Adrenal gland (tissue), 9 donors: ENCODE measurements at regions not wholly inside any gene's neighbourhood (a gene's known extent, or its start where the extent isn't known, plus 50 kb on each side); places are given as distances from the start of the nearest gene placed in this dataset.
A peak's percentile ranks its signal among the peaks of the same experiment; 100 is the strongest.
"Not testable (repeated sequence)": the region's sequence is repeated elsewhere in the genome, so short reads cannot be mapped to it uniquely, and the experiment has no call there.

Experiments
- DNase-seq, 7 donors: peaks; one replicate each; pipeline ENCODE4 v3.0.0-alpha.2; 2019 to 2020
- H3K27ac ChIP-seq, 5 donors: fragments of 200-600 bp; sonication (generic) in 4 of 5; 1 replicate in 3 of 5; 2 replicates in 2 of 5; pipeline versions ENCODE4 v1.5.1 to v1.8.0; 2016 to 2020; ENCODE audit warnings: mild to moderate bottlenecking in 1 of 5
- H3K27me3 ChIP-seq: fragments of 200-600 bp; 2 replicates; pipeline ENCODE4 v1.8.0; 2021
- H3K36me3 ChIP-seq, 2 donors: fragments of 200-600 bp; replicated peaks in 1 of 2; 1 replicate in 1 of 2; 2 replicates in 1 of 2; pipeline versions ENCODE4 v1.5.1 to v1.8.0; 2018 to 2022
- H3K4me1 ChIP-seq, 2 donors: fragments of 200-600 bp; replicated peaks in 1 of 2; 1 replicate in 1 of 2; 2 replicates in 1 of 2; pipeline versions ENCODE4 v1.5.1 to v1.8.0; 2018 to 2021
- H3K4me3 ChIP-seq, 4 donors: fragments of 200-600 bp; sonication (generic) in 3 of 4; one replicate each; pipeline ENCODE4 v1.5.1; 2016 to 2018
- H3K9me3 ChIP-seq, 3 donors: fragments of 200-600 bp; sonication (generic) in 1 of 3; replicated peaks in 1 of 3; 1 replicate in 2 of 3; 2 replicates in 1 of 3; pipeline versions ENCODE4 v1.5.1 to v1.8.0; 2016 to 2021
- WGBS, 4 donors: extraction: QIAGEN DNeasy Blood & Tissue Kit in 2 of 4; methylation state at CpG; one replicate each; pipeline versions ENCODE4 v1.1.5 to v1.1.7; 2013 to 2017; 5-methylcytosine and 5-hydroxymethylcytosine counted together
- intact Hi-C, 2 donors: fragments of 100-400 bp; cut with DNase I; formaldehyde crosslinking; loops; one replicate each; pipeline versions ENCODE4 v1.14.1 to v1.15.0; 2022 to 2023
- TF ChIP-seq, protein P1 (sequence below), 6 experiments: fragments of 450-650 bp in 4 of 6; fragments of 200-600 bp in 2 of 6; sonication (generic) in 1 of 6; IDR thresholded peaks; 1 replicate in 5 of 6; 2 replicates in 1 of 6; pipeline versions ENCODE4 v1.5.1 to v1.8.0; 2016 to 2021; ENCODE audit warnings: antibody characterized with exemption in 6 of 6, mild to moderate bottlenecking in 2 of 6, moderate library complexity in 1 of 6
- donor health status: healthy with polysubstance abuse.
- donor health status: Bipolar disorder and iron deficiency.
- donor health status: DM: yes; HTN: yes; CAD: no.
- donor health status: DM: no; HTN: no; CAD: no.
- donor health status: DM: no; HTN: no; CAD: no.

DNA sequence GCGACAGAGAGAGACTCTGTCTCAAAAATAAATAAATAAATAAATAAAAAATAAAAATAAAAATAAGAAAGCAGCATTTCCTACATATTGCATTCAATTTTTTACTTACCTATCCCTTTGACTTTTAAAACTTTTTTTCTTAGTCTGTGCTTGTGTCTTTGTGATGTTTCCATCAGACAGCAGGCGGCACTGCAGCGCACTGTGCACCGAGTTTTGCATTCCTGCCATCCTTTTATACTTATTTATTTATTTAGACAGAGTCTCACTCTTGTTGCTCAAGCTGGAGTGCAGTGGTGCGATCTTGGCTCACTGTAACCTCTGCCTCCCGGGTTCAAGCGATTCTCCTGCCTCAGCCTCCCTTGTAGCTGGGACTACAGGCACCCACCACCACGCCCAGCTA, 203.9 kb downstream of the SPATA31A1 start:
- WGBS, 4 donors: 75 to 79% (median 76%) methylated on average over 8 of the region's 8 CpGs
- intact Hi-C loops, H3K4me1 ChIP-seq, H3K27me3 ChIP-seq, H3K27ac ChIP-seq, H3K36me3 ChIP-seq, H3K9me3 ChIP-seq, H3K4me3 ChIP-seq: not testable (repeated sequence)
- peak in 6 of 7 donors; percentile 21 to 55 (median 26) for DNase-seq
- TF ChIP-seq, protein P1, sequence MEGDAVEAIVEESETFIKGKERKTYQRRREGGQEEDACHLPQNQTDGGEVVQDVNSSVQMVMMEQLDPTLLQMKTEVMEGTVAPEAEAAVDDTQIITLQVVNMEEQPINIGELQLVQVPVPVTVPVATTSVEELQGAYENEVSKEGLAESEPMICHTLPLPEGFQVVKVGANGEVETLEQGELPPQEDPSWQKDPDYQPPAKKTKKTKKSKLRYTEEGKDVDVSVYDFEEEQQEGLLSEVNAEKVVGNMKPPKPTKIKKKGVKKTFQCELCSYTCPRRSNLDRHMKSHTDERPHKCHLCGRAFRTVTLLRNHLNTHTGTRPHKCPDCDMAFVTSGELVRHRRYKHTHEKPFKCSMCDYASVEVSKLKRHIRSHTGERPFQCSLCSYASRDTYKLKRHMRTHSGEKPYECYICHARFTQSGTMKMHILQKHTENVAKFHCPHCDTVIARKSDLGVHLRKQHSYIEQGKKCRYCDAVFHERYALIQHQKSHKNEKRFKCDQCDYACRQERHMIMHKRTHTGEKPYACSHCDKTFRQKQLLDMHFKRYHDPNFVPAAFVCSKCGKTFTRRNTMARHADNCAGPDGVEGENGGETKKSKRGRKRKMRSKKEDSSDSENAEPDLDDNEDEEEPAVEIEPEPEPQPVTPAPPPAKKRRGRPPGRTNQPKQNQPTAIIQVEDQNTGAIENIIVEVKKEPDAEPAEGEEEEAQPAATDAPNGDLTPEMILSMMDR (IDR thresholded peaks at IDR 0.05): peak in 1 of 6 experiments; percentile 41

DNA sequence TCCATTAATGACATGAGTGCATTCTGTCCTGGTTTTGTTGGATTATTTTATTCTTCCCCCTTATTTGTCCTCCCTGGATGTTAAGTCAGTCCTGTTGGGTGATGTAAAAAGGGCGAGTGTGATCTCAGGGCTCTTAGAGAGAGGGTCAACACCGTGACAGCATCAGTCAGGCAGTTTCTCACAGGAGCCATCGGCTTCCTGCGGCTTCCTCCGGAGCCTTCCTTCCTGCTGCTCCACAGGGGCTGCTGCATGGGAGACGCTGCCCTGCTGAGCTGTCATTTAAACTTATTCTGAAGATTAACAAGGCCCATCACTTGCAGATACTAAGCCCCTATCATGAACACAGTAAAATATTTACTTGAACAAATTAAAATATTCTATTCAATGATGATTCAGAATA, 211.3 kb downstream of the SPATA31A1 start:
- H3K9me3 ChIP-seq, intact Hi-C loops, H3K4me1 ChIP-seq, DNase-seq, H3K27ac ChIP-seq, H3K36me3 ChIP-seq, H3K4me3 ChIP-seq, H3K27me3 ChIP-seq: not testable (repeated sequence)
- WGBS, 4 donors: 28 to 36% (median 32%) methylated on average over 6 of the region's 6 CpGs

DNA sequence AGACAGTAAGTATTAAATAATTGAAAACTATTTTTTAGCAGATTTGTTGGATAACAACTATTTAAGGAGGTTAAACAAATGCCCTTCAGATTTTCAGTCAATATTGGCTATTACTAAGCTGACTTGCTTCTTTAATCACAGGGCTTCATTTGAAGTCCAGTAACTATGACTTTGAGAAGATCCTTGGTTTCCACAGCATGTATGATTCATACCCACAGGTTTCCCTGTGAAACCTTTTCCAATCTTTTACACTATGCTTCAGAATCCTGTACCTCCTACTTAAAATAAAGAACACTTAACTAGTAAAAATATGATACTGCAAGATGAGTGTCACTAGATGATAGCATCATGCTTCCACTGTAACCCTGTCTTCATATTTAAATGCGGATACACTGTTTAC, 211.9 kb downstream of the SPATA31A1 start:
- H3K4me1 ChIP-seq, H3K27me3 ChIP-seq, DNase-seq, H3K4me3 ChIP-seq, H3K9me3 ChIP-seq, intact Hi-C loops, H3K36me3 ChIP-seq, H3K27ac ChIP-seq: not testable (repeated sequence)
- WGBS, 4 donors: 87 to 93% (median 90%) methylated on average over 1 of the region's 1 CpG

DNA sequence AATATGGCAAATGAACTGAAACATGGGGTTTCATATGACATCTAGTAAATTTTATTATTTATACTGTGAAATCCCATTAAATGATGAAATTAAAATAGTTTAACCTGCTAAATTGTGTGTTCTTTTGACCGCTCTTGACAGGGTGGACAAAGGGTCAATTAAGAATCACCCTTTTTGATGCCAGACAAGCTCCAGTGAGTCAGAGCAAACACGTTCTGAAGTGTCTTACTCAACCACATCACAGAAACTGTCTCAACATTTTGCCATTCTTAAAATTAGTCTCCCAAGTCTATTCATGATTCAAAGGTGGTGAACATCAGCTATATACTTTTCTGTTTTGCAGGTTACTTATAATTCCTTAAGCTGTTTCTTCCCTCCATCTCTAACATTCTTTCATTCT, 213.4 kb downstream of the SPATA31A1 start:
- H3K36me3 ChIP-seq, DNase-seq, H3K4me1 ChIP-seq, H3K4me3 ChIP-seq, H3K27me3 ChIP-seq, intact Hi-C loops, H3K27ac ChIP-seq, H3K9me3 ChIP-seq: not testable (repeated sequence)
- 79 to 100% (median 89%) methylated on average over 1 of the region's 2 CpGs for WGBS, 4 donors

DNA sequence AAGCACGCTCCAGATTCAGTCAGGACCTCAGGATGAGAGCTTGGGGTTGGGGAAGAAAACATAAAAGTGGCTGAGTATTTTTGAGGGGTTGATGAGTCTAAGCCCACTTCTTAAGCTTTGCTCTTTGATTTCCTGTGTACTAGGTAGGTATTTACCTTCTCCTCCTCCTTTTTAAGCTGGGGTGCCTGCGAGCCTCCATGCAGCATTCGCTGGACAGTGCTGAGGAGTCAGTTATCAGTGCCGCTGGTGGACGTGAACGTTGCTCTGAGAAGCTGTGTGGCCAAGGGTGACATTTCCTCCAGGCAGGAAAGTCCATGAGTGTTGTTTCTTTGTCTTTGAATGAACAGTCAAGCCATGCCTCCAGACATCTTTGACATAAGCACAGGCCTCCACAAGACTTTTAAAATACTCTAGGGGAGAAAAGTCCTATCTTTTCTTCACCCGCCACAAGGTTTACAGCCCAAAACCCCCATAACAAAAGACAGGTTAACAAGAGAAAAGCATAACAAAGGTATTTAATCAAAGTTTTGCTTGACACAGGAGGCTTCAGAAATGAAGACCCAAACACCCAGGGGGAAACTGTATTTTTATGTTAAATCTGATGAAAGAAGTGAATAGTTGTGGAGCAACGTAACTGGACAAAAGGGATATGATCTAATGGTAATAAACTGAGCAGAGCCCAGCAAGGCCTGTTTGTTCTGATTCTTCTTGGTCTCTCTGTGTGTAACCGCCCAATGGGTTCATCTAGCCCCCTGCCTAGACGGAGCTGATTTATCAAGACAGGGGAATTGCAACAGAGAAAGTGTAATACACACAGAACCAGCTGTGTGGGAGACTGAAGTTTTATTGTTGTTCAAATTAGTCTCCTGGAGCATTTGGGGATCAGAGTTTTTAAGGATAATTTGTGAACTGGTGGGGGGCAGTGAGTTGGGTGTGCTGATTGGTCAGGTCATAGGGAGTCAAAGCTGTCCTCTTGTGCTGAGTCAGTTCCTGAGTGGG, 217.9 kb downstream of the SPATA31A1 start:
- H3K4me3 ChIP-seq, intact Hi-C loops, H3K36me3 ChIP-seq, H3K27ac ChIP-seq, H3K9me3 ChIP-seq, DNase-seq, H3K4me1 ChIP-seq, H3K27me3 ChIP-seq: not testable (repeated sequence)
- 59 to 73% (median 62%) methylated on average over 2 to 4 of the region's 10 CpGs for WGBS, 4 donors

DNA sequence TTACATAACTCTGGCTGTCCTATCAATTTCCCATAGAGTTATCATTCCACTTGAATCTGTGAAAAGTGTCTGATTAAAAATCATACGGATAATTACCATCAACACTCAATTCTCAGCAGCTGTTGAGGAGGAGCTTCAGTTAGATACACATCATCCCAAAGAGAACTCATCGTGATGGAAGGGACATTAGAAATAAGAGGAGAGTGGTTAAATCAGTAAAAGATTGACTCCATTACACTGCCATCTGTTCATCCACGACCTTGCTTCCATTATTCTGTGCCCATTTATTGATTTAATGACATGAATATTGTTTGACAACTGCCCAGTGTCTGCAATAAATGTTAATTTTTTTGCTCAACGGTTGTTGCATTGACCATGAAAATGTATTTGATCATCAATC, 223.5 kb downstream of the SPATA31A1 start:
- DNase-seq, H3K4me3 ChIP-seq, H3K9me3 ChIP-seq, H3K4me1 ChIP-seq, H3K27ac ChIP-seq, intact Hi-C loops, H3K27me3 ChIP-seq, H3K36me3 ChIP-seq: not testable (repeated sequence)
- WGBS, 4 donors: 46 to 74% (median 61%) methylated on average over 2 to 4 of the region's 4 CpGs

DNA sequence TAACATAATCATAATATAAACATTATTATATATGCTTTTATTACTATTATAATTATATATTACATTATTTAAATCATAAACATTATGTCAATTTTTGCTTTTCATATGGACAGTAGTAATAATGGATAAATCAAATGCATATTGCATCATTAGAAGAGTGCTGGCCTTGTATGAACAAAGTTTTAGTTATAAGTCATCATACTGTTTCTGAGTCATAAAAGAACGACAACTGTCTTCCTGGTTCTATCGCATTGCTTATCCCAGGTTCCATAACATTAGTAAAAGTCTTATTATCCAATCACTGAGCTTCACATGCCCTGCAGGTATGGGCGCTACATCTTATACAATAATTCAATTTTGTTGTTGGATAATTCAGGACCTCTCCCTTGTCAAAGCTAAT, 225.8 kb downstream of the SPATA31A1 start:
- H3K4me3 ChIP-seq, intact Hi-C loops, H3K9me3 ChIP-seq, H3K36me3 ChIP-seq, DNase-seq, H3K27me3 ChIP-seq, H3K27ac ChIP-seq, H3K4me1 ChIP-seq: not testable (repeated sequence)
- WGBS, 4 donors: 73 to 90% (median 82%) methylated on average over 3 of the region's 3 CpGs

DNA sequence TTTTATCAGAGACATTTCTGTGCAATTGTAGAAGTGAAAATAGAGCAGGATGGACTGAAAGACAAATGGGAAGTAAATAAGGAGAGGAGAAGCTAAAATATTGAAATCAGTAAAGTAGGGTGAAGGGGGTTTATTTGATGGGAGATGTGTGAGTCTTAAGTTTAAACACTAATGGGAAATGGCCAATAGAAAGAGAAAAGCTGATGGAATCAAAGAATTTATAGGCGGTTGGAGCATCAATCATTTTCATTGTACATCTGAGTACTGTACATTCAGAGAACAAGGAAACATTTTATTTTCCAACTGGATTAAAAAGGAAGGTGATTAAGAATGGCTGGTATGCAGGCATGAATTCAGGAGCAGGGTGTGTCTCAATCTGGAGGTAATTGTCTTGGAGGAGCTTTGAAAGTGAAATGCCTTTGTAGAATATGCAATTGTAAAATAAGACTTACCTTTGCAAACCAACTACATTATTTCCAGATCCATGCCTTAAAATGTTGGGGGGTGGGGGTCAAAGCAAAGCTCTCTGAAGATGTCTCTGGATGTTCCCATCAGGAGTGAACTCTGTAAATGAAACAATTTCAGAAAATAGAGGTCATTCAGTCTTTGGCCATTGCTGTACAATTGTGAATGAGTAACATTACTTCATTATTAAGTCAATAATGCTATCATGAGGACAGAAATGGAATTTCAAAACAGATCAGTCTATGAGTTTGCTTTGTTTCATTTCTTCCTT, 227.4 kb downstream of the SPATA31A1 start:
- H3K9me3 ChIP-seq, H3K27ac ChIP-seq, intact Hi-C loops, H3K27me3 ChIP-seq, H3K4me3 ChIP-seq, DNase-seq, H3K36me3 ChIP-seq, H3K4me1 ChIP-seq: not testable (repeated sequence)
- 70 to 87% (median 79%) methylated on average over 1 of the region's 1 CpG for WGBS, 4 donors

DNA sequence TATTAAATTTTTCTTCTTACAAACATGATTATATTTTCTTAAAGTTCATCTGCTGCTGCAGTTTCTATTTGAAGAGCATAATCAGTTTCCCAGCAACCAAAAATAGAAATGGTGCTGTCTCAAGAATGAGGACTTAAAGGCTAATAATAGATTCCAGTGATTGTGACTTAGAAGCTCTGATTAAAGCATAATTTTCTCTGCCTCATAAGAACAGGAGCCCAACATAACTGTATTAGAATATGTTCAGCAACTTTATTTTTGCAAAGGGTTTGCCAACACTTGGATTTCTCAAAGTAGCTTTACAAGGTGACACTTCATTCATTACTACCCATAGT, 227.9 kb downstream of the SPATA31A1 start:
- H3K36me3 ChIP-seq, H3K27me3 ChIP-seq, H3K9me3 ChIP-seq, DNase-seq, intact Hi-C loops, H3K4me1 ChIP-seq, H3K27ac ChIP-seq, H3K4me3 ChIP-seq: not testable (repeated sequence)

DNA sequence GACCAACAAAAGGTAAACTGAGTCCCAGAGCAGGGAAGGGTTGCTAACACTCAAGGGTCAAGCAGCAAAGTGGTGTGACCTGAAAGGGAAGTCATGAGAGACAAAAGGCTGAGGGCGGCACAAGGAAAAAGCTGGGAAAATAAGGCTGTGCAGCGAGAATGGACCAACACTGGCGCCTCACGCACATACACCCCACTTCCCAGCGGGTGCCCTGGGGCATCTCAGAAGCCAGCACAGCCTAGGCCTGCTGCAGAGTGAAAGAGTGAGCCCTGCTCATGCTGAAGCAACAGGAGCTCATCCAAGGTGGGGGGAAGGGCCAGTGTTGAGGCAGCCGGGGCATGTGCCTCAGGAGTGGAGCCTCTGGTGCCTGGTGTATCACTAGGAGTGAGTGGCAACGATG, 229.8 kb downstream of the SPATA31A1 start:
- 90 to 95% (median 93%) methylated on average over 5 to 6 of the region's 7 CpGs for WGBS, 4 donors
- H3K4me1 ChIP-seq, H3K27ac ChIP-seq, H3K27me3 ChIP-seq, H3K4me3 ChIP-seq, H3K36me3 ChIP-seq, H3K9me3 ChIP-seq, intact Hi-C loops, DNase-seq: not testable (repeated sequence)
